Neural progenitor cell (in vitro differentiated cells): ENCODE measurements at regions not wholly inside any gene's neighbourhood (a gene's known extent, or its start where the extent isn't known, plus 50 kb on each side); places are given as distances from the start of the nearest gene placed in this dataset.

Source experiments
- DNase-seq: peaks from one replicate; pipeline ENCODE4 v3.0.0-alpha.2; 2016; ENCODE audit warnings: low spot score
- H2AFZ ChIP-seq: fragments of 200-600 bp; sonication (generic); replicated peaks from 2 replicates; pipeline ENCODE4 v1.6.1; 2016; ENCODE audit warnings: antibody characterized with exemption
- H3F3A ChIP-seq: fragments of 200-600 bp; sonication (generic); 2 replicates; pipeline ENCODE4 v1.6.1; 2016; ENCODE audit warnings: antibody characterized with exemption, low read depth
- H3K27ac ChIP-seq: fragments of 200-600 bp; sonication (generic); 2 replicates; pipeline ENCODE4 v1.5.1; 2016; ENCODE audit warnings: mild to moderate bottlenecking
- H3K27me3 ChIP-seq: fragments of 200-600 bp; sonication (generic); 2 replicates; pipeline ENCODE4 v1.6.1; 2016; ENCODE audit warnings: mild to moderate bottlenecking, moderate library complexity
- H3K36me3 ChIP-seq: fragments of 200-600 bp; sonication (generic); 2 replicates; pipeline ENCODE4 v1.5.1; 2016
- H3K4me1 ChIP-seq: fragments of 200-600 bp; sonication (generic); 2 replicates; pipeline ENCODE4 v1.6.1; 2016; ENCODE audit warnings: mixed run types
- H3K4me2 ChIP-seq: fragments of 200-600 bp; sonication (generic); 2 replicates; pipeline ENCODE4 v1.6.1; 2016
- H3K4me3 ChIP-seq: fragments of 200-600 bp; sonication (generic); 2 replicates; pipeline ENCODE4 v1.5.1; 2016
- H3K79me2 ChIP-seq: fragments of 200-600 bp; sonication (generic); 2 replicates; pipeline ENCODE4 v1.6.1; 2016; ENCODE audit warnings: low read depth
- H3K9ac ChIP-seq: fragments of 200-600 bp; sonication (generic); 2 replicates; pipeline ENCODE4 v1.6.1; 2016
- H3K9me3 ChIP-seq: fragments of 200-600 bp; sonication (generic); 2 replicates; pipeline ENCODE4 v1.5.1; 2016; ENCODE audit warnings: low read depth
- H4K20me1 ChIP-seq: fragments of 200-600 bp; sonication (generic); 2 replicates; pipeline ENCODE4 v1.6.1; 2016; ENCODE audit warnings: low read depth
- H3K27ac Mint-ChIP-seq: 3 replicates; pipeline ENCODE4 v1.8.0; 2021; ENCODE audit warnings: mixed read lengths
- H3K27me3 Mint-ChIP-seq: 2 replicates; pipeline ENCODE4 v1.8.0; 2022; ENCODE audit warnings: low read depth, mild to moderate bottlenecking, inconsistent platforms, moderate library complexity, mixed read lengths; ENCODE audit not compliant: insufficient read depth
- H3K36me3 Mint-ChIP-seq: 3 replicates; pipeline ENCODE4 v1.8.0; 2021; ENCODE audit warnings: mixed read lengths
- H3K4me1 Mint-ChIP-seq: 3 replicates; pipeline ENCODE4 v1.8.0; 2021; ENCODE audit warnings: mixed read lengths
- H3K4me3 Mint-ChIP-seq: 3 replicates; pipeline ENCODE4 v1.8.0; 2021; ENCODE audit warnings: mild to moderate bottlenecking, moderate library complexity, mixed read lengths
- H3K9me3 Mint-ChIP-seq: 3 replicates; pipeline ENCODE4 v1.8.0; 2020; ENCODE audit warnings: mixed read lengths
- EZH2 ChIP-seq: fragments of 200-600 bp; sonication (generic); IDR thresholded peaks from 2 replicates; pipeline ENCODE4 v1.6.1; 2017; ENCODE audit warnings: antibody characterized with exemption, mild to moderate bottlenecking, moderate library complexity
- EZH2phosphoT487 ChIP-seq: fragments of 200-600 bp; sonication (generic); IDR thresholded peaks from 2 replicates; pipeline ENCODE4 v1.6.1; 2017; ENCODE audit warnings: antibody characterized with exemption
- TF ChIP-seq, protein P1 (sequence below): fragments of 200-600 bp; sonication (generic); IDR thresholded peaks from 2 replicates; pipeline ENCODE4 v1.5.1; 2017; ENCODE audit warnings: antibody characterized with exemption, mild to moderate bottlenecking

DNA sequence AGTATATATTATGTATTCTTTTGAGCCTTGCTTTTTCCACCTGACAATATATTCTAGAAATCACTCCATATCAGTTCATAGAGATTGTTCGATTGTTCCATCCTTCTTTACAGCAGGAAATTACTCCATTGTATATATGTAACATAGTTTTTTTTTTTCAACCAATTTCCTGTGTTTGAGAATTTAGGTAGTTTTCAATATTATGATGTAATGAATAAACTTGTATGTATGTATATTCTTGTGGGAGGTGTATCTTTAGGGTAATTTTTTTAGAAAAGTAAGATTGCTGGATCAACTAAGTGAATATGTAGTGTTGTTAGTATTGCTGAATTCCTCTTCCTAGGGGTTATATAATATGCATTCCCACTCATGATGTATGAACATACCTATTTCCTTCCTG is 165.9 kb upstream of the PITX1 start:
- no peak overlapping the region for H2AFZ ChIP-seq
- H3F3A ChIP-seq, result no peaks in the 10 kb centered on the region
- Mint-ChIP-seq H3K9me3 (peaks cover 19% of the 10 kb centered on the region), H3K4me3 (no peak overlapping the region), H3K27me3 (no peaks in the 10 kb centered on the region), H3K27ac (no peak overlapping the region), H3K4me1 (no peaks in the 10 kb centered on the region), H3K36me3 (no peaks in the 10 kb centered on the region)
- no peaks in the 10 kb centered on the region for H3K36me3 ChIP-seq
- TF ChIP-seq EZH2phosphoT487, result no peak
- peaks cover 37% of the 10 kb centered on the region for H3K27me3 ChIP-seq
- H3K9me3 ChIP-seq, result peaks cover 8% of the 10 kb centered on the region
- DNase-seq, result no peak
- H3K4me1 ChIP-seq, result no peaks in the 10 kb centered on the region
- no peak overlapping the region for H3K4me3 ChIP-seq
- H3K27ac ChIP-seq, result no peak overlapping the region
- no peak overlapping the region for H3K9ac ChIP-seq
- no peaks in the 10 kb centered on the region for H4K20me1 ChIP-seq
- H3K4me2 ChIP-seq, result no peak overlapping the region
- H3K79me2 ChIP-seq, result no peaks in the 10 kb centered on the region

DNA sequence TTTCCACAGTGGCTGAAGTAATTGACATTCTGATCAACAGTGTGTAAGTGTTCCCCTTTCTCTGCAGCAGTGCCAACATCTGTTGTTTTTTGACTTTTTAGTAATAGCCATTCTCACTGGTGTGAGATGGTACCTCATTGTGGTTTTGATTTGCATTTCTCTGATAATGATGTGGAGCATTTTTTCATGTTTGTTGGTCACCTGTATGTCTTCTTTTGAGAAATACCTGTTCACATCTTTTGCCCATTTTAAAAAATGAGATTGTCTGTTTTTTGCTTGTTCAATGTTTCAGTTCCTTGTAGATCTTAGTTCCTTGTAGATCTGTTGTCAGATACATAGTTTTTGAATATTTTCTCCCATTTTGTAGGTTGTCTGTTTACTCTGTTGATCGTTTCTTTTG is 162.5 kb upstream of the PITX1 start:
- no peak overlapping the region for H3K4me3 Mint-ChIP-seq
- H3K36me3 Mint-ChIP-seq, result no peaks in the 10 kb centered on the region
- no peak overlapping the region for H3K4me2 ChIP-seq
- H3K79me2 ChIP-seq, result no peaks in the 10 kb centered on the region
- peaks cover 2% of the 10 kb centered on the region for H3K4me1 Mint-ChIP-seq
- H3F3A ChIP-seq, result no peaks in the 10 kb centered on the region
- H3K36me3 ChIP-seq, result no peaks in the 10 kb centered on the region
- H3K4me1 ChIP-seq, result no peaks in the 10 kb centered on the region
- H3K27ac Mint-ChIP-seq, result no peak overlapping the region
- peaks cover 5% of the 10 kb centered on the region for H3K27me3 Mint-ChIP-seq
- no peaks in the 10 kb centered on the region for H4K20me1 ChIP-seq
- DNase-seq, result no peak
- TF ChIP-seq, protein P1, sequence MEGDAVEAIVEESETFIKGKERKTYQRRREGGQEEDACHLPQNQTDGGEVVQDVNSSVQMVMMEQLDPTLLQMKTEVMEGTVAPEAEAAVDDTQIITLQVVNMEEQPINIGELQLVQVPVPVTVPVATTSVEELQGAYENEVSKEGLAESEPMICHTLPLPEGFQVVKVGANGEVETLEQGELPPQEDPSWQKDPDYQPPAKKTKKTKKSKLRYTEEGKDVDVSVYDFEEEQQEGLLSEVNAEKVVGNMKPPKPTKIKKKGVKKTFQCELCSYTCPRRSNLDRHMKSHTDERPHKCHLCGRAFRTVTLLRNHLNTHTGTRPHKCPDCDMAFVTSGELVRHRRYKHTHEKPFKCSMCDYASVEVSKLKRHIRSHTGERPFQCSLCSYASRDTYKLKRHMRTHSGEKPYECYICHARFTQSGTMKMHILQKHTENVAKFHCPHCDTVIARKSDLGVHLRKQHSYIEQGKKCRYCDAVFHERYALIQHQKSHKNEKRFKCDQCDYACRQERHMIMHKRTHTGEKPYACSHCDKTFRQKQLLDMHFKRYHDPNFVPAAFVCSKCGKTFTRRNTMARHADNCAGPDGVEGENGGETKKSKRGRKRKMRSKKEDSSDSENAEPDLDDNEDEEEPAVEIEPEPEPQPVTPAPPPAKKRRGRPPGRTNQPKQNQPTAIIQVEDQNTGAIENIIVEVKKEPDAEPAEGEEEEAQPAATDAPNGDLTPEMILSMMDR, result no peak
- no peak for TF ChIP-seq EZH2phosphoT487
- no peak for TF ChIP-seq EZH2
- no peak overlapping the region for H2AFZ ChIP-seq
- no peaks in the 10 kb centered on the region for H3K9me3 ChIP-seq
- peaks cover 4% of the 10 kb centered on the region for H3K9me3 Mint-ChIP-seq
- no peak overlapping the region for H3K4me3 ChIP-seq
- H3K9ac ChIP-seq, result no peak overlapping the region
- H3K27ac ChIP-seq, result no peak overlapping the region
- peaks cover 71% of the 10 kb centered on the region for H3K27me3 ChIP-seq

DNA sequence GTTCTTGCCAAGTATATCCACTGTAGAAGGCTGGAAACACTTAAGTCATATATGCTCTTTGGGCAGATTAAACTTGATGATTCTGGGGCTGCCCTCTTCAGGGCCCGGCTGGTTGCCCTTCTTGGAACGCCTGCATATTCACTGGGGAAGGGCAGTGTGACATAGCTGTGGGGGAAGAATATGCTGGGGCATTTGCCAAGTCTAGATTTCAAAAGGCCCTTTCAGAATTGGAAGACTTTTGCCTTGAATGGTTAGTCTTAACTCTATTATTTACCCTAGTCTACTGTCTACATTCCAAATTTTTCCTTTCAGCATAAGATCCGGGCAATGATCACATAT is 161.2 kb upstream of the PITX1 start:
- no peak for DNase-seq
- H3K27ac Mint-ChIP-seq, result no peak overlapping the region
- H3K4me1 Mint-ChIP-seq, result peaks cover 9% of the 10 kb centered on the region
- H3K4me1 ChIP-seq, result peaks cover 2% of the 10 kb centered on the region
- no peaks in the 10 kb centered on the region for H3K79me2 ChIP-seq
- peaks cover 7% of the 10 kb centered on the region for H3F3A ChIP-seq
- peaks cover 9% of the 10 kb centered on the region for H3K27me3 Mint-ChIP-seq
- no peaks in the 10 kb centered on the region for H3K9me3 ChIP-seq
- TF ChIP-seq, protein P1, result no peak
- TF ChIP-seq EZH2phosphoT487 (no peak), EZH2 (no peak)
- no peaks in the 10 kb centered on the region for H3K36me3 Mint-ChIP-seq
- H2AFZ ChIP-seq, result no peak overlapping the region
- no peaks in the 10 kb centered on the region for H4K20me1 ChIP-seq
- no peak overlapping the region for H3K27ac ChIP-seq
- no peaks in the 10 kb centered on the region for H3K36me3 ChIP-seq
- peaks cover 4% of the 10 kb centered on the region for H3K9me3 Mint-ChIP-seq
- no peak overlapping the region for H3K9ac ChIP-seq
- peaks cover 72% of the 10 kb centered on the region for H3K27me3 ChIP-seq
- no peak overlapping the region for H3K4me2 ChIP-seq
- no peak overlapping the region for H3K4me3 Mint-ChIP-seq
- H3K4me3 ChIP-seq, result no peak overlapping the region

DNA sequence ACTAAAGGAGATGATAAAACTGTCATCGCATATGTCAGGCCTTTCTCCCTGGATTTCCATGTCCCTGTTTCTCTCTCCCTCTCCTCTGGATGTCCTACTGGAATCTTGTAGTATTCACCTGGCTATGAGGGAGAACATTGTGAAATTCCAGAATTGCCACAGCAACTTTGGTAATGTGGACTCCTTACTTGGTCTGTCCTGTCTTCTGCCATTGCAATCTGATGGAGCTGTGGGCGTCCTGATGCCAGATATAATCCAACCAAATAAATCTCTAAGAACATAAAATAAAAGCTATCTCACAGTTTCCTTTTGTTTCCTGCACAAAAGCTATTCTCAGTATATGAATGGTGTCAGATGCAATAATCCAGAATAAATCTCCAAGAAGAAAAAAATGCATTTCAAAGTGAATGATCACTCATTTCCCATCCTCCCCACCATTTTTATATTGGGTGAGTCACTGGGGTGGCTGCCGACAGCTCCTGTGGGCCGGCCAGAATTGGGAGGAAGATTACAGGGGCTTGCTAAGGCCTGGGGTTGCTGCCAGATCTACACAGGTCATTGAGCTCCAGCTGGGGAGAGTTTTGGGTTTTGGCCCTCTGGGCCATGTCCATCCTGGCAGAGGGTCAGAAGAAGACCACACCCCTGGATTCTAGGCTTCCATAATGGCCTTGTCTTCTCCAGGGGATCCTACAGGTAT is 160.7 kb upstream of the PITX1 start:
- no peak overlapping the region for H3K27ac ChIP-seq
- Mint-ChIP-seq H3K4me3 (no peak overlapping the region), H3K4me1 (peaks cover 11% of the 10 kb centered on the region), H3K9me3 (peaks cover 4% of the 10 kb centered on the region), H3K27ac (no peak overlapping the region), H3K27me3 (peaks cover 14% of the 10 kb centered on the region), H3K36me3 (no peaks in the 10 kb centered on the region)
- H3K4me1 ChIP-seq, result peaks cover 2% of the 10 kb centered on the region
- H3K79me2 ChIP-seq, result no peaks in the 10 kb centered on the region
- TF ChIP-seq EZH2phosphoT487 (no peak), EZH2 (no peak)
- TF ChIP-seq, protein P1, result no peak
- H3F3A ChIP-seq, result peaks cover 8% of the 10 kb centered on the region
- no peaks in the 10 kb centered on the region for H4K20me1 ChIP-seq
- H2AFZ ChIP-seq, result no peak overlapping the region
- H3K27me3 ChIP-seq, result peaks cover 72% of the 10 kb centered on the region
- no peak overlapping the region for H3K4me3 ChIP-seq
- H3K4me2 ChIP-seq, result no peak overlapping the region
- DNase-seq, result no peak
- no peaks in the 10 kb centered on the region for H3K36me3 ChIP-seq
- no peaks in the 10 kb centered on the region for H3K9me3 ChIP-seq
- H3K9ac ChIP-seq, result no peak overlapping the region
